GM19452 (cell line): ENCODE measurements at regions not wholly inside any gene's neighbourhood (a gene's known extent, or its start where the extent isn't known, plus 50 kb on each side); places are given as distances from the start of the nearest gene placed in this dataset.
"Not testable (repeated sequence)": the region's sequence is repeated elsewhere in the genome, so short reads cannot be mapped to it uniquely, and the experiment has no call there.

Experiments used
- ATAC-seq: cut with Tn5 transposase; IDR thresholded peaks from one replicate; pipeline ENCODE4 v1.9.1; 2021; ENCODE audit not compliant: unreplicated experiment

DNA sequence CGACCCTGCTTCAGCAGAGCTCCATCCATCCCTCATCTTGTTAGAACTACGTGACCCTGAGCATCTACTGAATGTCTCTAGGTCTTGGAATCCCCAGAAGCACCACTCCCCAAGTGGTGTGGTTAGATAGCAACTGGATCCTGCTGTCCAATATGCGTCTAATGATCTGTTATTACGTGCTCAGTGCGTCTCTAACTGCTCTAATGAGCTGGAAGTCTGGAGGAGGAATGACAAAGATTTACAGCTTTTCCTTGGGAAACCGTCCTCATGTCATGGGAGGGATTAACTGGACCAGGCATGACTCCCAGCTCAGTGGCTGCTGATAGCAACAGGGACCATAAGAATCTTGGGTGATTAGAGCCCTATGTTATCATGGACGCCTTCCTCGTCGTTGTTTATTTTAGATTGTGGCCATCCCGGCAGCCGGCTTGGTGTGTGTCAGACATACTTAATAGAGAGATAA lies 150.9 kb downstream of the HS3ST3B1 start:
- ATAC-seq: no peak

DNA sequence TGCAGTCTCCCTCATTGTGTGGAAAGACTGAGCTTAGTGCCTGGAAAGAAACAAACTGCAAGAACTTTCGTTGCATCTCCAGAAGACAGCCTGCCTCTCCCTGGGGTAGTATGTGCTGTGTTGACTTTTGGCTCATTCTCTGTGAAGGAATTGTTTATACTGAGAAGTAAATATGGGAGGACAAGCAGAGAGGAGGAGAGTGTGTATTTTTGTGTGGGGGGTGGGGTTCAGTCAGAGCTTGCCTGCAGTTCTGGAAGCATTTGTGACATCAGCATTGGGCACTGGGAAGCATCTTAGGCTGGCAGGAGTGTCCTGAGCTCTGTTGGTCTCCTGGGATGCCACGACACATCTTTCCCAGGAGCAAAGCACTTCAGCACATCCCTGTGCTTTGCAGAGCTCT lies 147.9 kb downstream of the HS3ST3B1 start:
- no peak for ATAC-seq

DNA sequence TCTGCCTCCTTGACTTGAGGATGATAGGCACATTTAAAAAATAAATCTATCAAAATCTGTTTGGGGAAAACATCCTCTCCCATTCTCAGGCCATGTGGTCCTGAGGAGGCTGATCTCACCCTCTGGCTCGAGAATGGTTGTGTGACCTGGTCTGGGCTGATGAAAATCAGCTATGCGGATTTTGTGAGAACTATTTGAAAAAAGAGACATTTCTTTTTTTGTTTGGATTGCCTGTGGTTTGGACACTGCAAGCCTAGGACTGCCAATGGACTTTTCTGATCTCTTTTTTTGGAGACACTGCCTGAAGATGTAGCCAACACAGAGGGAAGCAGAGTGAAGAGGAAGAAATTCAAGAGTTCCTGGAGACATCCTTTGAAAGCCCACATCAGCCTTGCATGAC lies 145.9 kb downstream of the HS3ST3B1 start:
- no peak for ATAC-seq

DNA sequence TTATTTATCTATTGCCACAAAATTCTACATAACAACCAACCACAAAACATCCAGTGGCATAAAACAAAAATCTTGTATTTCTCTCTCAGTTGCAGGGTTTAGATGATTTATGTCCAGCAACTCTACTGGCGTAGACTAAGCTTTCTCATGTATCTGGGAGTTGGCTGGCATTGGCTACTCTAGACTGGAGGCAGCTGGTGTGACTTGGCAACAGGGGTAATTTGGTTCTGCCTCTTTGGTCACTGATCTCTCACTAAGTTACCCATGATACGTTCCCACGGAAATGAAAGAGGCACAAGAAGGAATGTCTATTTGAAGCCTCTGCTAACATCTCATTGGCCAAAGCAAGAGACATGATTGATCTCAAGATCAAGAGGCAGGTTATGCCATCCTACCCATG lies 144.0 kb downstream of the HS3ST3B1 start:
- no peak for ATAC-seq

DNA sequence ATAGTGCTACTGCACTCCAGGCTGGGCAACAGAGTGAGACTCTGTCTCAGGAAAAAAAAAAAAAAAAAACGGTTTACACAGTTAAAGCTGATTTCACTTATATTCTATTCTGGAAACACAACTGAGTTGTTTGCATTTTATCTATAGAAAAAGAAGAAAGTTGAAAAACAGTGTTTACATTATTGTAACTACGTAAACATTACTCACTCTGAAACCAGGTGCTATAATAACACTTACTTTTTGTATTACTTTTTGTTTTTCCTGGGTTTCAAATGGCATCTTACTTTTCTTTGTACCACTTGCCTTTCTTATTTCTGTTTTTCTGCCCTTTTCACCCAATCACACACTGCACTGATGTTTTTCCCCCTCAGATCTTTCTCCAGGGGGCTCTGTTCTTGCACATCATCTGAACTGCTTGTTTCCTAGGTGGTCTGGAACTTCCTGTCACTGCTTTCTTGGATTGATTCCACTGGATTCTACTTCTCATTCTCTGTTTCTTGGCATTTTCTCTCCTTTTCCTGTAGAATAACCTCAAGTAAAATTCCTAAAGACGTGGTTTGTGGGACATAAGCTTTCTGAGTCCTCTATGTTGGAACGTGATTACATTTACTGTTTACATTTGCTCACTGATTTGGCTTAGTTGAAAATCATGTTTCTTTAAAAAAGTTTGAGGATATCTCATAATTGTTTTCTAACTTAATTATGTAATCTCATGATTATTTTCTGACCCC lies 142.1 kb downstream of the HS3ST3B1 start:
- no peak for ATAC-seq

DNA sequence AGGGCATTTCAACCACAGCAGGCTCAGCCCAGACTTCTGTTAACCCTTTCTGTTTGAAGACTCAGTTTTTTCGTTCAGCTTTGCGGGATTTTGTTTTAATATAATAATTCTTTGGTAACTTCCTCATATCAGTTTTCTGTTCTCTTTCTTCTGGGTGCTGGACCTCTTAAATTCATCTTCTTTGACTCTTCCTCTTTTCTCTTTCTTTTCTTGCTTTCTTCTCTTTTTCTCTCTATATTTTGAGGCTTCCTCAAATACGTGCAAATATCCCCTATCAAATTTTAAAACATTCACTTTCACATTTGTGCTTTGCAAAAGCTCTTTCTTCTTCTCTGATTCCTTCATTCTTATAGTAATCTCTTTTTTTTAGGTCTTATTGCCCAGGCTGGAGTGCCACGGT lies 136.3 kb downstream of the HS3ST3B1 start:
- ATAC-seq: no peak

DNA sequence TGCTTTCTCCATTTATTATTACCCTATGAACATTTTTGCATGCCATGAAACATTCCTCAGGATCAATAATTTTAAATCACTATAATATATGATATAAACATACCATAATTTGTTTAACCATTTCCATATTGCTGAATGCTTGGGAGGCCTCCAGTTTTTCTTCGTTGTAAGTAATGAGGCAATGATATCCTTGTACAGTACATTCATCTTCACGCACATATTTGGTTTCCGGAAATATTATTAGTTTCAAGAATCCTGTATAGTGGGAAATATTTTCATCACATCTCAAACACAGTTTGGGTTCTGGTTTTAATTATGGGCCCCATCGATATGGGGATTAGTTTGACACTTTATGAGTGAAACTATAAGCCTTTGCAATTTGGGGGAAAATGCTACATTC lies 135.4 kb downstream of the HS3ST3B1 start:
- ATAC-seq: no peak

DNA sequence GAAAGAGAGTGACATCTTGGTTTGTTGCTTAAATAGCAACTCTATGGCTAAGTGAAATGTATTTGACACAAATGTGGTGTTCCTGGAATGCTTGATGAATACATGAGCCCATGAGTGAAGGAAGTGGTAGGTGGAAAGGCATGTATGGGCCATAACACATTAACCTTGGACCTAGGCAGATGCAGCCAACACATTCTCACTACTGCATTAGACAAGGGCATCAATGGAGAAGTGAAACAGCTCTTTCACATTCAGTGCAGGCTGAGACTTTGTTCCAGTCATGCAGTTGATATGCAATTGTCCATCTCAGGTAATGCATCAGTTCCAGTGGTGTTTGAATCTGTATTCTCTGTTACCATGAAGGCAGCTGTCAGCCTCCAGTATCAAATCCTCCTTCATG lies 133.6 kb downstream of the HS3ST3B1 start:
- ATAC-seq: peak; percentile 74

DNA sequence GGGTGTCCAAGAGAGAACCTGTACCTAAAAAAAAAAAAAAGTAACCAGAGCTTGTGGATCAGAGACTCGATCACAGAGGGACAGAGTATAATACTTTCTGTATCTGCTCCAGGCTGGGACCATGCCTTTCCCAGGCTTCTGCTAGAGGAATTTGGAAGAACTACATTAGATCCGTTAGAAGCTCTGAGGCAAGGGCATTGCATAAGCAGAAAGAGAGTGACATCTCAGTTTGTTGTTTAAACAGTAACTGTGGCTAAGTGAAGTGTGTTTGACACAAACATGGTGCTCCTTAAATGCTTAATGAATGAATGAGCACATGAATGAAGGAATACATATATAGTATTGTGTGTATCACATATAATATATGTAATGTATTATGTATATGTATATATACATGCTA lies 131.2 kb downstream of the HS3ST3B1 start:
- ATAC-seq: no peak

DNA sequence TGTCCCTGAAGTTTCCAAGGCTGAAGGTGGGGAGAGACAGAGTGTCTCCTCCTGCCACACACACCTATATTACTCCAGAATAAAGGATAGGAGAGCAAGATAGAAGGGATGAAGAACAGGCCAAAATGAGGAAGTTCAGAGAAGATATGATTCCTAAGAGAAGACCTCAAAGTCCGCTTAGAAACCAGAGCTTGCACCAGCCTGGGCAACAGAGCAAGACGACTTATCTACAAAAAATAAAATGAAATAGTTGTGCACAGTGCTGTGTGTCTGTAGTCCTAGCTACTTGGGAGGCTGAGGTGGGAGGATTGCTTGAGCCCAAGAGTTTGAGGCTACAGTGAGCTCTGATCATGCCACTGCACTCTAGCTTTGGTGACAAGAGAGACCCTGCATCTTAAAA lies 128.2 kb downstream of the HS3ST3B1 start:
- no peak for ATAC-seq

DNA sequence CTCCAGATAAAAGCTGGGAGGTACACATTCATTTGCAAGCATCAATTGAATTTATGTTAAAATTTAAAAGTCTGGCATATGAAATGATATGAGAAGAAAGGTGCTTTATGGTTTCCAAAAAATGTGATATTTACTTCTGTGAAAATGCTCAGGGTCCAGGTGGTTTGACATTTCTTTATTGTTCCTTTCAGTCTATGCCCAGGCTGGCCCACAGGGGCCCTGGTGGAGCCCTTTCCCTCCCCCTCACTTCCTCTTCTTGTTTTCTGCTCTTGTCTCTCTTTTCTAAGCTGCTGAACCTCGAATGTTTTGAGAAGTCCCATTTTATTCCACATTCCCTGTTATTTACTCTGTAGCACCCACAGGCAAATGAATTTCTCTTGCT lies 127.8 kb downstream of the HS3ST3B1 start:
- ATAC-seq: peak; percentile 53

DNA sequence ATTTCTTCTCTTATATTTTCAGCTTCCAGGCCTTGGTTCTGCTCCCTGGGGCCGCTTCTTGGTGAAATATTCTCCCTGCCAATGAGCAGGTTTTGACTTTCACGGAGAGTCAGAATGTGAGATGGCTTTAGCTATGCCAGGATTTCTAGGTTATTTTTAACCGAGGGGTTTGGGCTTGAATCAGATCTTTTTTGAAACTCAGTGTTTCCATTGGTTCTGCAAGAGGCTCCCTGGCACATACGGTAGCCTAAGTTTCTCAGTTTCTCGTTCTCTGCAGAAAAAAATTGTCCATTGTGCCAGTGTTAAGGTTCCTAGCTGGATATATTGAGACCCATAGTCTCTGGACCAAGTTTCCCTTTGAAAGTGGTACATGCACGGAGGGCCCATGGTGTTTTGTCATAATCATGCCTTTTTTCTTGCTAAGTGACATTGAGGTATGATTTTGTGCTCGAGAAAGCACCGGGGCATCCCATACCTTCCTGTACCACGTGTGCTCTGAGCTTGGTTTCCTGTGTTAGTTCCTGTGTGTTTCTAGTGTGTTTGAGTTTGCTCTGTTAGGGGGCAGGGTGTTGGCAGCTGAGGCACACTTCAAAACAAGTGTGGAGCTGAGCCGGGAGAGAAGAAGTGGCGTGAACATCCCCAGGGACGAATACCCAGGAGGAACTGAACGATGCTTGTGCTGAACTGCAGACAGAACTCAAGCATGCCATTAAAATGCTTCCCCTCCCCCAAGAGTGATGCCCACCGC lies 127.2 kb downstream of the HS3ST3B1 start:
- peak; percentile 93 for ATAC-seq

DNA sequence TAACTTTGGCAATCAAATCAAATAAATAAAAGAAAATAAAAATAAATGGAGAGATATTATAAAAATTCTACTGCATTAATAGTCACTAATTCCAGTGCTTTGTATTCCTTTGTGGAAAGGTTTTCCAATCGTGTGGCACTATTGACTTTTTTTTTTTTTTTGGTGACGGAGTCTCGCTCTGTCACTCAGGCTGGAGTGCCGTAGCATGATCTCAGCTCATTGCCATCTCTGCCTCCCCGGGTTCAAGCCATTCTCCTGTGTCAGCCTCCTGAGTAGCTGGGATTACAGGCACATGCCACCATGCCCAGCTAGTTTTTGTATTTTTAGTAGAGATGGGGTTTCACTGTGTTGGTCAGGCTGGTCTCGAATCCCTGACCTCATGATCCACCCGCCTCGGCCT lies 122.3 kb downstream of the HS3ST3B1 start:
- ATAC-seq: not testable (repeated sequence)

DNA sequence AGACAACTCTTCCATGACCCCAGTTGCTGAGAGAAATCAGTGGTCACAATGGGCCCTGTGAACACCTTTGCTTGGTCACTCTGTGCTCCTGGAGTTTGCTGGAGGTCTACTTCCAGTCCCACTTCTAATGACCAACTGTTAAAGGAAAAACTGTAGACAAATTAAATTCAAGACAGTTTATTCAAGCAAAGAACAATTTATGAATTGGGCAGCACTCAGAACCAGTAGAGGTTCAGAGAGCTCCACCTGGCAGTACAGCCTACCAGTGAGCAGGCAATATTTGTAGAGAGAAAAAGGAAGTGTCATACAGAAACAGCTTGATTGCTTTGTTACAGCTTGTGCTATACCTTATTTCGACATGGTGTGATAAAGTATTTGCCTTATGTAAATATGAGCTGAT lies 116.5 kb downstream of the HS3ST3B1 start:
- no peak for ATAC-seq

DNA sequence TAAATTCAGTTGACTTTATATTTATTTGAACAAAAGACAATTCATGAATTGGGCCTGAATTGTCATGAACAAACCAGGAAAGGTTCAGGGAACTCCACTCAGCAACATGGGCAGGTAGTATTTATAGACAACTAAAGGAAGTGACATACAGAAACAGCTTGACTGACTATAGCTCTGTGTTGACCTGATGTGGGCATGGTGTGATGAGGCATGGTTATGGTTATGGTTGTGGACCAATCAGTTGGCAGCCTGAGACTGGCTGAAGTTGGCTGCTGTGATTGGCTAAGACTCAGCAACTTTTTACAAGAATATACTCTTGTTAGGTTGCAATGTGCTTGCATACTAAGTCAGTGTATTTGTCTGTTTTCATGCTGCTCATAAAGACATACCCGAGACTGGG lies 108.4 kb downstream of the HS3ST3B1 start:
- ATAC-seq: no peak

DNA sequence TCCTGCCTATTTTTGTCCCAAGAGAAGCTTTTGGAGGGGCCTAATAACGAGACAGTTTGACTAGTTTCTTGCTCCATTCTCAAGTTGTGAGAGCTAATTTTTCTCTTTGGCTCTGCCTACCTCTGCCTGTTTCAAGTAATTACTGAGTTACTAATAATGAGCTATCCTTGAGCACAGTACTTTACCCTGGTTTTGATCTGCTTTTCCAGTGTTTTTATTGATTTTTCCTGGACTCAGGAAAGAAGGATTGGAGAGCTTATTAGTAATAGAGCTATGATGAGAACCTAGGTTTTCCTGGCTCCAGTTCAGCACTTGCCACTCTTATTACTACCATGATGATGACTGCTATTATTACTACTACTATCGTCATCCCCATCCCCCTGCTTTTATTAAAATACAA lies 106.7 kb downstream of the HS3ST3B1 start:
- ATAC-seq: no peak

DNA sequence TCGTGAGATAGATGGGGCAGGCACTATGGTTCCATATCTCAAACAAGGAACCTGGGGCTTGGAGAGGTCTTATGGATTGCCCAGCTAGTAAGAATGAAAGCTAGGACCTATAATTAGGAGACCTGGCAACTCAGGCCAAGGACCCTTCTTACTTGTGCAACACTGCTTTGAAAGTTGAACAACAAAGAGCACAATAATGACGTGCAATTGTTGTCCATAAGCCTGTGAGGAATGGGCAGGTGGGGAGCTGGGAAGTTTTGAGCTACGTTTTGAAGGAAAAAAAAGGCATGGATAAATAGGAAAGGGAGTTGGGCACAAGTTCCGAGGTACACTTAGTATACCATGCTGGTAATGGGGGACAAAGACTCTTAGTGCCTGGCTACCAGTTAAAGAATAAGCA lies 104.3 kb downstream of the HS3ST3B1 start:
- no peak for ATAC-seq
